CD4-positive, alpha-beta T cell treated with Interleukin-21 for 1 hour (primary cell): ENCODE measurements at regions not wholly inside any gene's neighbourhood (a gene's known extent, or its start where the extent isn't known, plus 50 kb on each side); places are given as distances from the start of the nearest gene placed in this dataset.

ENCODE experiments used
- DNase-seq: peaks from one replicate; pipeline ENCODE4 v3.0.0-alpha.2; 2020

- DNase-seq, result no peak
These were observed 201.9 kb upstream of the PPARGC1A start for GRCh38 chr4:24091639-24092233.

DNA sequence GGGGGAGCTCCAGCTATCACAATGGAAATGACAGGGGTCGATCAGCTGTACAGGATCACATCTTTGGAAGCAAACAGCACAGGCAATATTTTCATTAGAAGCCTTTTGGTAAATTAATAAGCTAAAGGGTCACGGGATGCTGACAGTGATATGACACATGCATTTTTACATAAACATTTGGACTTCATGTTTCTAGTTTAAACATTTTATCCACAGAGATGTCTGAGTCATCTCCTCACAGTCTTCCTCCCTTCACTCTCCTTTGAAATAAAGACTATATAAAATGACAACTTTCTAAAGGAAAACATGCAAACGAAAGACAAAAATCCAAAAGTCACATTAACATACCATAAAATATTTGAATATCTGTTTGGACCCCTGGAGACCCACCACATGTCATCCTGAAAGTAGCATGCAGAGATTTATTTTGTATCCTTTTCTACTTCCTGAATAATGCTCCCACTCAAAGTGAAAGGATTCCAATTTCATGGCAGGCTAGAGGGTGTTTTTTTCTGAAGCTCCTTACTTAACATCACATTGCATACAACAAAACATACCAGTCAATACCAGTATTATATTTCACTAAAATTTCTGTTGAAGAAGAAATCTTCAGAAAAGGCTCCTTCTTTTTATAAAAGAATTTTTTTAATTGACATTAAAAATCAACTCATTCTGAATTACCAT lies 200.1 kb upstream of the PPARGC1A start:
- DNase-seq, result no peak

DNA sequence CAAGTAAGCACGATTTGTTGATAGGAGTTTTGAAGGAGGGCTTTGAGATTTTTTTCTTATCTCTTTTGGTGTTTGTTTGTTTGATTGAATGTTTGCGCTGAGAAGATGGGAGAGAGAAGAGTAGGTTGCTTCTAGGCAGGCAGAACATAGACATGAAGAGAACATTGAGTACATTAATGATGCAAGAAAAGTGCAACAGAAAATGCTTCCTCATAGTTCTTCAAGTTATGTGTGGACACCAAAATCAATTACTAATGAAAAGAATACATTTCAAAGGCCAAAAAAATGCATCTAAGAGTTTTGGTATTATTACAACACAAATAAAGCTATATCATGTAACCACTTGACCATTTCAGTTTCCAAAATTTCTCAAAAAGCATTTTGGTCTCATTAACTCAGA lies 191.0 kb upstream of the PPARGC1A start:
- DNase-seq, result no peak

DNA sequence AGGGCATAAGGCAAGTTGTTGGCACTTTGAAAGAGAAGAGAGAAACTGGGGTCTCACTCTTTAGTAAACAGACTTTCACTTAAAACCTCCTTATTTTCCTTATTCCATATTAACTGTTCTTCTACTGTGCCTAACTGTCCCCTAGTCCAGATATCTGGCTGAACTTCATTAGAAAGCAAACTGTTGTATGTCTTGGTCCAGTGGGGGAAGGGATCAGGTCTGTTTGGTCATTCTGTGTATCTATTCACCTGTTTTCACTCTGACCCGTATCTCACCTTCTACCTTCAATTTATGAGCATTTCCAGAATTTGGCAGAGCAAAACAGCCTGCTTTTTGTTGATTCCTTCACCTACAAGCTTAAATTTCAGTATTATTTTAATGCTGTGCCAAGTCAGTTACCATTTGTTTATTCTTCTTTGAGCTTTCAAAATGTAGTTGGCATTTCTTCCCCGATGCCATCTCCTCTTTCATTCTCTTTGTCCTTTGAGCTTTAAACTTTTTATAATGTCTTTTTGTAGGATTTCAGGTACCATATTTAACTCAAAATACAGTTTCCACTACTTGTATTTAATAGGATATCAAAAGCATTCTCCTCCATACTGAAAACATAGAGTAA lies 188.6 kb upstream of the PPARGC1A start:
- DNase-seq, result no peak

DNA sequence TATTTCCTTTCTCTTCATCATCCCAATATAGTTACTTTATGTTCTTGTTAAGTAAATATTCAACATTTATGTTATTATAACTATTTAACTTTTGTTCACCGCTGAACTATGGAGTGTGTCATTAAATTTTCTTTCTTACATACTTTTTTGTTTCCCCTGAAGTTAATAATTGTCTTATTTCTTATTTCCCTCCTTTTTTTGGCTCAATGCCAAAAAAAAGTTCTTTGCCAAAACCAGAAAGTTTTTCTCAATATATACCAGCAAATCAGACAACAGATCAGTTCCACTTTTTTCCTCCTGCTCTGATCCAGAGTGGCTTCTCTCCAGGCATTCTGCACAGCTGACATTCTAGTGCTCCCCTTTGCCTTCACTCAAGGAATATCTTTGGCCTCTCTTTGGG lies 187.0 kb upstream of the PPARGC1A start:
- DNase-seq, result no peak

GRCh38 chr4:24073948-24074347 lies 184.1 kb upstream of the PPARGC1A start:
- no peak for DNase-seq

GRCh38 chr4:24071612-24072372 lies 181.9 kb upstream of the PPARGC1A start:
- DNase-seq, result no peak

DNA sequence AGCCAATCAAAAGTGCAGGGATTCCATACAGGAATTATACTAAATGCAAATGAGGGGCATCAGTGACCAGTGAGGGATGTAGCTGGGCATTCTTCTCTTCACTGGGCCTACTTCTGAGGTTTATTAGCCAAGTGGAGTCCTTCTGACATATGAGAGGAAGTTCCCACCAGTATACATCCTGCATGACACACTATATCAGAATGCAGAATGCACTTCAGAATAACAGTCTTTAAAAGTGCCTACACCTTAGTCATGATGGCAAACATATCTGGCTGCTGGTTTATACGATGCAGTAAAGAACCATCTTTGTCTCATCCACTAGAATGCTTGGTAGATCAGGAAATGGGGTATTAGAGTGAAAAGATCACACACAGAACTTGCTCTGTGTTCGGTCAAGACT lies 180.3 kb upstream of the PPARGC1A start:
- DNase-seq, result no peak

DNA sequence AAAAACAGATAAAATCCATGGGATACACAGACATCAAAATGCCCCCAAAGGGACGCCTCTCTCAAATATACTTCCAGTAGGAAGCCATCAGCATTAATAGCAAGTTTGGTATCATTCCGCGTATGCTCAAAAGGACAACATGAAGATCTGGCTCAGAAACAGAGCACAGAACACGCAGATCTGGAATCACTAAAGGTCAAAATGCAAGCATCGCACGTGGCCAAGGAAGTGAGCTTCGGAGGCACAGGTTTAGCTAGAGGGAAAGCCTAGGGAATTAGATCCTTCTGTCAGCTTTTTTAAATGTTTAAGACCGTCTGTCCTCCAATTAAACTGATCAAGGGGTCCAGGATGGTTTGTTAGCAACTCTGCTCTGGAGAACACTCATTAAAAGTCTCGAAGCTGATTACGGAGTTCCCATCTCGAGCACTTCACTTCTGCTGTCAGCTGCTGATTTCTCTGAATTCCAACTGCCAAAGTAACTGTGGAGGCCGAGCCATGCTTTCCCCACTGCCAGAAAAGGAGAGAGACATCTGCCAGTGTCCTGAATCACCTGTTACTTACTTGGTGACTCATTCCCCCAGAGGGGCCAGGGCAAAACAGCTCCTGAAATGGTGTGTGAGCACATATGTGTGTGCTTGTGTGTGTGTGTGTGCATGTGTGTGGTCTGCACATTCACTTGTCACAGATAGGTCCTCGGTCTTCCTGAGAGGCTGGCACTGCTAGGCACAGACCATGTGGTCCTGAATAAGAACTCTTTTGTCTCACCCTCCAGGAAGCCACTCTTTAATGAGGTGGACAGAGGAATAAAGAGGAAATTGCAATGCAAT lies 177.7 kb upstream of the PPARGC1A start:
- no peak for DNase-seq

- DNase-seq, result no peak
These were observed 176.1 kb upstream of the PPARGC1A start for GRCh38 chr4:24065974-24066373.

DNA sequence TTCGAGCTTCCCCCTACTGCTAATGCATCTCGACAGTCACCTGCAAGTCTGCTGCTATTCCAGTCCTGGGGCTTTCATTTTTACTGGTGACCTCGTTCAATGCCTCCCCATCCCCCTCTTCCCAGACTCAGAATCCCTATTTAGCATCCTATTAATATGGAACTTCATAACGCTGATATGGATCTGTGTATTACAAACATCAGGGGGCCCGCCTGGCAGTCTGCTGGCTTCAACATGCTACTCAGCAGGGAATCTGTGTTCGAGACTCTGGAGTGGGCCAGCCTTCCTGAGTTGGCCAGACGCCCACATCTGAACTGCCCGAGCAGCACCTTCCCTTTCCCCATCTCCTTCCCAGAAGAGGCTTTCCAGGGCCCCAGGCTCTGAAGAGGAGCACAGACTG lies 173.9 kb upstream of the PPARGC1A start:
- DNase-seq, result no peak

GRCh38 chr4:24060932-24061331 lies 171.1 kb upstream of the PPARGC1A start:
- DNase-seq, result no peak

DNA sequence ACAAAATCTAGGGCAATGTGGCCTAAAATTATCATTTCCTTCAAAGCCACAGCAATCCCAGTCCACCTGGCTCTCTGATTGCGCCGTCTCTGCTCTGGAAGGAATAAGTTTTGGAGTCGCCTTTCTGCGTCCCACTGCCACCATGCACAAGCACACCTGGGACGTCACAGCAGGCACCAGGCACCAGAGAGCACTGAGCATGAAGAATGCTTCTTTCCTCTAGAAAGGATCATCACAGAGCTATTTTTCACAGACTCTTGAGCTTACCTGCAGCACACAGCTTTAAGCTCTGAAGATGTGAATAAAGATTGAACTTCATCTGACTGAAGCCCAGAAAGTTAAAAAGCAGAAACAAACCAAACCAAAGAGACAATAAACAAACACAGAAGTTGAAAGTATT lies 170.0 kb upstream of the PPARGC1A start:
- DNase-seq, result no peak

DNA sequence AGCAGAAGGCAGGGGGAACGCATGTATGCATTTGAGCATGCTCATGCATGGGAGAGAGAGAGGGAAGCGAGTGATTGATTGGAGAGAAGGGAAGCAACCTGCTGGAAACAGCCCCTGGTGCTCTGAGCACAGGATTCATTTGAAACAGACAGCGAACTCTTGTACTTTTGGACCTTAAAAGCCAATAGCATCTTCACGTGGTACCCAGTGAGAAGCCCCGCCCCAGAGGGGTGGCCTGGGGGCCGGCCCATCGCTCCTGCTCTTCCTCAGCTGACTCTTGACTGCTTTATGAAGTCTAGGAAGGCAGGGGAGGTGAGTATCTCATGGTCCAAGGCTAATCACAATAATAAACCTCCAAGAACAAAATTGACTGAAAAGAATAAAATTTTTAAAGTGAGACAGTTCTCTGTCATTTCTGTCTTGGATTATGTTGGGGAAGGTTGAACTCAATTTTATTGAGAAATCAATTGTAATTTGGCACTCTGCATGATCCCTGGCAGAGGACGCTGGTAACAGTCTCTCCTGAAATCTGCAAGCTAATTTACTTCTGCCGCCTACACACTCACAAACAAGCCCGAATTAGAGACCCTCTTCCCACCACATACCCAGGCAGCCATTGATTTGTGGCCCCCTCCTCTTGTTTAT lies 168.2 kb upstream of the PPARGC1A start:
- no peak for DNase-seq

- DNase-seq, result no peak
These were observed 166.4 kb upstream of the PPARGC1A start for GRCh38 chr4:24056289-24056688.

DNA sequence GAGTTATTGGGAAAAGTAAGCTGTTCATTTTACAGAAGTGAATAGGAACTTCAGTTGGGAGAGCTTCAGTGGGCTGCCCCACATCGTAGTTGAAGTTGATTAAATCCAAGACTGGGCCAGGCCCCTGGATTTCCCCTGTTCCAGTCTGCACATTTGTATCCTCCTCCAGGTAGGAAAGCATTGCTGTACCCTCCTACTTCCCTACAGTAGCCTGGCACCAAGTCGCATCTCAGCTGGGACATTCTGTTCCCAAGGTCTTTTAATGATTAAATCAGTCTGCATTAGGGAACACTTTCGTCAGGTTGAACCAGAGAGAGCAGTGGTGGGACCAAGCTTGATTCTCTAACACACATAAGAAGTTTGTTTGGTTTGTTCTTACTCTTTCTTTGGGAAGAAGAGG lies 165.8 kb upstream of the PPARGC1A start:
- DNase-seq, result no peak

- DNase-seq, result no peak
These were observed 165.1 kb upstream of the PPARGC1A start for GRCh38 chr4:24054910-24055309.

GRCh38 chr4:24053934-24054333 lies 164.1 kb upstream of the PPARGC1A start:
- DNase-seq, result no peak

- DNase-seq, result no peak
These were observed 155.1 kb upstream of the PPARGC1A start for GRCh38 chr4:24044610-24045589.

DNA sequence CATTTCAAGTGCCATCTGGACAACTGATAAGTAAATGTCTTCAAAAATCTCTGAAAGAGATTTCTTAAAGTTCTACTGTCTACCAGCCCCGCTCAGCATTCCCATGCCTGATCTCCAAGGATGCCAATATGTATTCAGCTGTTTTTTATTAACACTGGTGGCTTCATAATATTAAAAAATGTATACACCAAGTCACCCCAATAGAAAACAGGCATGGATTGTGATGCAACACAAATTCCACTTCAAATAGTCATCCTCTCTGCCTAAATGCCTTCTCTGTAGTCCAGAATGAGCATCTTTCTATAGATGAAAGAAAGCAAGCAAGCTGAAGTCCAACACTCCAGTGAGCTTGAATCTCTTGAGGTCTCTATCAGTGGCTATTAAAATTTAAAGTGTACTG lies 152.2 kb upstream of the PPARGC1A start:
- DNase-seq, result no peak

- DNase-seq, result no peak
These were observed 151.0 kb upstream of the PPARGC1A start for GRCh38 chr4:24040811-24041210.
